Fibroblast of pulmonary artery (primary cell): ENCODE measurements at regions not wholly inside any gene's neighbourhood (a gene's known extent, or its start where the extent isn't known, plus 50 kb on each side); places are given as distances from the start of the nearest gene placed in this dataset.
"Not testable (repeated sequence)": the region's sequence is repeated elsewhere in the genome, so short reads cannot be mapped to it uniquely, and the experiment has no call there.

Experiments used
- DNase-seq: peaks from one replicate; pipeline ENCODE4 v3.0.0-alpha.2; 2010; ENCODE audit warnings: low read depth
- H3K4me3 ChIP-seq: replicated peaks from 2 replicates; pipeline ENCODE4 v1.5.1; 2011; ENCODE audit warnings: low read depth, mild to moderate bottlenecking, control low read depth, low read length, moderate library complexity
- CTCF ChIP-seq: IDR thresholded peaks from 2 replicates; pipeline ENCODE4 v1.5.1; 2011; ENCODE audit warnings: mild to moderate bottlenecking, control low read depth, low read length, inconsistent platforms; ENCODE audit errors: missing control alignments

- no peak for TF ChIP-seq CTCF
Observed at GRCh38 chr18:21972281-21972680, 197.1 kb upstream of the GATA6 start.

GRCh38 chr18:21975954-21976353 lies 193.4 kb upstream of the GATA6 start:
- DNase-seq, H3K4me3 ChIP-seq: not testable (repeated sequence)

More at GRCh38 chr18:21972281-21972680, 197.1 kb upstream of the GATA6 start:
- no peak for DNase-seq
- no peak overlapping the region for H3K4me3 ChIP-seq

GRCh38 chr18:21978546-21979170 lies 190.7 kb upstream of the GATA6 start:
- DNase-seq, result no peak
- no peak for TF ChIP-seq CTCF
- H3K4me3 ChIP-seq, result no peak overlapping the region

GRCh38 chr18:21979171-21979560 lies 190.2 kb upstream of the GATA6 start:
- H3K4me3 ChIP-seq, result no peak overlapping the region
- no peak for TF ChIP-seq CTCF
- no peak for DNase-seq

GRCh38 chr18:21979759-21980158 lies 189.6 kb upstream of the GATA6 start:
- H3K4me3 ChIP-seq, result no peak overlapping the region
- no peak for DNase-seq
- no peak for TF ChIP-seq CTCF

- no peak for TF ChIP-seq CTCF
- H3K4me3 ChIP-seq, result no peak overlapping the region
- DNase-seq, result no peak
Observed at GRCh38 chr18:21980744-21981143, 188.6 kb upstream of the GATA6 start.

GRCh38 chr18:21981489-21981888 lies 187.9 kb upstream of the GATA6 start:
- not testable (repeated sequence) for DNase-seq

GRCh38 chr18:21991081-21991534 lies 178.3 kb upstream of the GATA6 start:
- no peak for TF ChIP-seq CTCF
- no peak overlapping the region for H3K4me3 ChIP-seq
- no peak for DNase-seq

More at GRCh38 chr18:21981489-21981888, 187.9 kb upstream of the GATA6 start:
- H3K4me3 ChIP-seq, result not testable (repeated sequence)
